GM12875 (cell line): ENCODE measurements at regions not wholly inside any gene's neighbourhood (a gene's known extent, or its start where the extent isn't known, plus 50 kb on each side); places are given as distances from the start of the nearest gene placed in this dataset.
"Not testable (repeated sequence)": the region's sequence is repeated elsewhere in the genome, so short reads cannot be mapped to it uniquely, and the experiment has no call there.

Experiments
- H3K4me3 ChIP-seq: one replicate; pipeline ENCODE4 v1.5.1; 2011; ENCODE audit warnings: low read depth, low read length, control low read depth
- TF ChIP-seq, protein P1 (sequence below): IDR thresholded peaks from 2 replicates; pipeline ENCODE4 v1.5.1; 2011; ENCODE audit warnings: low read depth, mild to moderate bottlenecking, control low read depth, inconsistent platforms, low read length, moderate library complexity, borderline replicate concordance; ENCODE audit not compliant: insufficient read depth

DNA sequence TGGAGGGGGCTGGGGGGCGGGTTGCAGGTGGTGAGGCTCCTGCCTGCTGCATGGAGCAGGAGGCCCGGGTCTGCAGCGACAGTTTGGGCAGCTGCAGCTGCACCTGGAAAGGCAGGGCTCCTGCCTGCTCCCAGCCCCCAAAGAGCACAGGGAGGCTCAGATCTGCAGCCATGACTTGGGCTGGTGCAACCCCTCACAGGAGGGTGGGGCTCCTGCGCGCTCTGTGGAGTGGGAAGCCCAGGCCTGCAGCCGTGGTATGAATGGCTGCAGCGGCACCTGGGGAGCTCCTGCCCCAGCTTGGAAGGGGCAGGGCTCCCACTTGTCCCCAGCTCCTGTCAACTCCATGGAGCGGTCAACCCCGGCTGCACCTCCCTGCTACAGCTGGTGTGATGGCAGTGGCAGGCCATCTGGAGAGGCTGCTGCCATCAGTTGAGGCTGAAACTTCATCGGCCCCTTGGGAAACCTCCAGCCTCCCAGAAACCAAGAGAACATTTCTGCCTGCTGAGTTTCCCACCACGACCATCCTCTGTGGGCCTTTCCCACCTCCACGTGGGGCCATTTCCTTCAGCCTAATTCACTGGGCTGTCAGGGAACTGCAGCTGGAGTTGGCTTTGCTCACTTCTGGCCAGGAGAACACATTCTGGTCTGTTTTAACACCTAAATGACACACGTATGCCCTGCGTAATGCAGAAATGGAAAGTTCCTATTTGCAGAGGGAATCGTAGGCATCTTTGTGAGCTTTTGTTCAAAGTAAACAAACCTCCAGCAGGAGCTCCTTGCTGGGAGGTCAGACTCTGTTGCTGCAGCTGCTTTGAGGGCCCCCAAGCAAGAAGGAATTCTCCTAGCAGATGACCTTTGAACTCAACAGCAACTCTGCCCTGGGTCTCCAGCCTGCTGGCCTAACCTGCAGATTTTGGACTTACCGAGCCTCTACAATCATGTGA is 429.0 kb downstream of the PREX1 start:
- no peak overlapping the region for H3K4me3 ChIP-seq
- TF ChIP-seq, protein P1, sequence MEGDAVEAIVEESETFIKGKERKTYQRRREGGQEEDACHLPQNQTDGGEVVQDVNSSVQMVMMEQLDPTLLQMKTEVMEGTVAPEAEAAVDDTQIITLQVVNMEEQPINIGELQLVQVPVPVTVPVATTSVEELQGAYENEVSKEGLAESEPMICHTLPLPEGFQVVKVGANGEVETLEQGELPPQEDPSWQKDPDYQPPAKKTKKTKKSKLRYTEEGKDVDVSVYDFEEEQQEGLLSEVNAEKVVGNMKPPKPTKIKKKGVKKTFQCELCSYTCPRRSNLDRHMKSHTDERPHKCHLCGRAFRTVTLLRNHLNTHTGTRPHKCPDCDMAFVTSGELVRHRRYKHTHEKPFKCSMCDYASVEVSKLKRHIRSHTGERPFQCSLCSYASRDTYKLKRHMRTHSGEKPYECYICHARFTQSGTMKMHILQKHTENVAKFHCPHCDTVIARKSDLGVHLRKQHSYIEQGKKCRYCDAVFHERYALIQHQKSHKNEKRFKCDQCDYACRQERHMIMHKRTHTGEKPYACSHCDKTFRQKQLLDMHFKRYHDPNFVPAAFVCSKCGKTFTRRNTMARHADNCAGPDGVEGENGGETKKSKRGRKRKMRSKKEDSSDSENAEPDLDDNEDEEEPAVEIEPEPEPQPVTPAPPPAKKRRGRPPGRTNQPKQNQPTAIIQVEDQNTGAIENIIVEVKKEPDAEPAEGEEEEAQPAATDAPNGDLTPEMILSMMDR = no peak

DNA sequence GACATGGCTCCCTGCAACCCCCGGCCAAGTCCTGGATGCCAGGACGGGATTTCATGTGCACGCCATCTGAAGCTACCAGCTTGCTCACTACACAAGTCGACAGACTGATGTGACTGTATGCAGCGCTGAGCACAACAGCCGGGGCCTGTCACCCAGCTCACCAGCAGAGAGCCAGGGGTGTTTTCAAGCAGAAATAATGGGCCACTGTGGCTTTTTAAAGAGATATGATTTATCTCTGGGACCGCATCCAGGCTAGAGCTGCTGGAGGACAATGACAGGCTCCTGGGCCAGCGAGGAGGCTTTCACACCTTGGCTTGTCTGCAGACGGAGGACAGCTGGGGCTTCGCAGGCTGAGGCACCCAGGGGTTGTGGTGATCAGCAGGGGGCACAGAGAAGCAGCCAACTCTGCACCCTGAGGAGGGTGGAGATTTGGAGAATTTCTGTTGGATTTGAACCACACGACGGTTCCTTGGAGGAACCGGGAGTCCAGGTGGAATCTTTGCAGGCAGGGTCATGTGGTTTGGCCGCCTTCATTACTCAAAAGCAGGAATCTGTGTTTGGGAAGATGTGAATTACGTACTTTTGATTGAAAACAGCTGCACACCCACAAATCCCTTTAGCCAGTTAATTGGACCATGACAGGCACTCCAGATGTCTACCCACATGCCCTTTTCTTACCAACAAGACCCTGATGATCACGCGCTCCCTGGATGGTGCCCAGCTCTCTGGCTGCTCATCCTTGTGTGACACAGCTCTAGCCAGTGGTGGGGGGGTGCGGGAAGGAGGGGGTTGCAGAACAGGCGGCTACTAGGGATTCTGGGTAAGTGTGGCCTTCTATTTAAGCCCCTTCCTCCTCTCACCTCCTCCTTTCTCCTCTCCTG is 430.6 kb downstream of the PREX1 start:
- not testable (repeated sequence) for H3K4me3 ChIP-seq

DNA sequence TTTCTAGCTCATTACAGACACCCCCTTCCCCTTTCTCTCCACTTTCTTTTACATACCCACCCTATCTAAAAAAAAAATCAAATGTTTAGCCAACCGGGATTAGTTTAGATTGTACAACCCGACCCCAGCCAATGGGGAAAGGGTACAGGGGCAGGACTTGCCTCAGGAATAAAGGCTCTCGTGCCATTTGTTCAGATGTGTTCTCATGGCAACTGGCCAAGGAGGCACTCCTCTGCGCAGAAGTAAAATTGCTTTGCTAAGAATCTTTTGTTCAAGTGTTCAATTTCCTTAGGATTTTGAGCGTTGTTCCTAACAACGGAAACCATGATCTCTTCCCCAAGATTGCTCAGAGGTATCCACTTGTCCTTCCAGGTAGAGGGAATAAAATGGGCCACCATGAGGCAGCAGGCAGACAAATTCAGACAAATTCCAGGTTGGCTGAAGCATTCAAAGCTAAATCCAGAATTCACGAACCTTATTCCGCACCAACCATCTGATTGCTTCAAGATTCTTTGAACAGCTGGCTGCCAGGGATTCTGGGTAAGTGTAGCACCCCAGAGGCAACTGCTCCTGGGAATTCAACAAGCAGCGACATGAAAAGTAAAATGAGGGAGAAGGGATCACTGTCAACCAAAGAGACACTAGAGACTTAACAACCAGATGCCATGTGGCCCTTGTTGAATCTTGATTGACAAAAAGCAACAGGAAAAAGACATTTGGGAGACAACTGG is 431.8 kb downstream of the PREX1 start:
- no peak overlapping the region for H3K4me3 ChIP-seq
- TF ChIP-seq, protein P1 = no peak

DNA sequence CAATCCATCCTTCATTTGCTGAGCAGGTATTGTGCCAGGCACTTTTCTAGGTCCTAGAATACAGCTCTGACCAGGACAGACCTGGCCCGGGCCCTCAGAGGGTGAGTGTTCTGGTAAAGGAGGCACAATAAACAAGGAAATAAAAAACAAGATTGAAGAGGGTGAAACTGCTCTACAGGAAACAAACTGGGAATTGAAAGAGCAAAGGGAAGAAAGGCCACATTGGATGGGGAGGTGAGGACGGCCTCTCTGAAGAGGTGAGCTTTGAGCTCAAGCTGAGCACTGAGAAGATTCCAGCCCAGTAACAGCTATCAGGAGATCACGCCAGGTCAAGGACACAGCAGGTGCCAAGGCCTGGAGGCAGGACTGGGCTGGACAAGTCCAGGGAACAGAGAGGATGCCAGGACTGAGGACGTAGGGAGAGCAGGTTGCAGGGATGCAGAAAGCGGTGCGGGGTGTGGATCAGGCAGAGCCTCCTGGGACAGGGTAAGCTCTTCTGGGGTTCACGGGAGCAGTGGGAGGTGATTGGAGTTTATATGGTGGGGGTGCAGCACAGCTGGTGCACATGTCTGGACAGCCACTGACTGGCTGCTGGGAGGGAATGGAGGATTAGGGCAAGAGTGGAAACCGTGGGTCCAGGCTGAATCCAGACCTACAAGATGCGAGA is 433.3 kb downstream of the PREX1 start:
- TF ChIP-seq, protein P1 = no peak
- H3K4me3 ChIP-seq = no peak overlapping the region

DNA sequence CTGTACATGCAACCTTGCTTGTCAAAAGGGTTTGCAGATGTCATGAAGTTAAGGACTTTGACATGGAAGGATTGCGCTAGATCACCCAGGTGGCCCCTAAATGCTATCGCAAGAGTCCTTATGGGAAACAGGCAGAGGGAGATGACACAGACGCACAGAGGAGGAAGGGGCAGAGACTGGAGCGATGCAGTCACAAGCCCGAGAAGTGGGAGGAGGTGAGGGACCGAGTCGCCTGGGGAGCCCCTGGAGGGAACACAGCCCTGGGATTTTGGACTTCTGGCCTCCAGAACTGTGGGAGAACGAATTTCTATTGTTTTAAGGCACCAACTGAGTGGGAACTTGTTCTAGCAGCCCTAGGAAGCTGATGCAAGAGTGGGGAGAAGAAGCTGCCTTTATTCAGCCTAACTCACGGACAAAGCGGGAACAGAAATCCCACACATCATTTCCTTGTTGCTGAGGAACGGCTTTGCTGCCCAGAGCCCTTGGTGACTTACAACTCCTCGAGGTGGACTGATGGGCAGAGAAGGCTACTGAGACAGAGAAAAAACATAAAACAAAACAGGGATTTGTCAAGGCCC is 434.0 kb downstream of the PREX1 start:
- no peak overlapping the region for H3K4me3 ChIP-seq
- TF ChIP-seq, protein P1 = no peak

DNA sequence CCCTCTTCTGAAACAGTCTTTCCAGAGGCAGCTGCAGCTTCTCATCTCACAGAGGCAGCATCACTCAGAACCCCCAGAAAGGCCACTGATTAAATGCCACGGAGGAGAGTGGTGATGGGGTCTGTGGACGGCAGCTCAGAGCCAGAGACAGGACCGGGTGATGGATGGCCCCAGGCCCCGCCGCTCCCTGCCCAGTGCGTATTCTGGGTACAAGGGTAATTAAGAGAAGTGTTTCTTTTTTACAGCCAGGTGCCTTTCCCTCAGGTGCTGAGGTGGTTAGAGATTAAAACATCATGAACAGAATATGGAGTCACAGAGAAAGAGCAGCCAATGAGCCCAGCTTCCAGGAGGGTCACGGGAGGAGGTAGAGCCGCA is 434.5 kb downstream of the PREX1 start:
- TF ChIP-seq, protein P1 = no peak
- H3K4me3 ChIP-seq = no peak overlapping the region
